ENCODE measurements at regions not wholly inside any gene's neighbourhood (a gene's known extent, or its start where the extent isn't known, plus 50 kb on each side); places are given as distances from the start of the nearest gene placed in this dataset.

- Histone ChIP-seq H3K79me2 (ENCODE audit: control insufficient read depth, low read length) (no peaks in the 10 kb centered on the region), H3K36me3 (ENCODE audit: control insufficient read depth, low read length) (no peaks in the 10 kb centered on the region), H3F3A (ENCODE audit: control insufficient read depth, insufficient read depth) (no peaks in the 10 kb centered on the region), H3K27ac (ENCODE audit: low read depth, low read length) (no peak overlapping the region), H3K9me3 (ENCODE audit: control insufficient read depth, insufficient read depth, low read length) (no peaks in the 10 kb centered on the region), H3K4me1 (ENCODE audit: control insufficient read depth, low read length) (no peaks in the 10 kb centered on the region), H3K27me3 (ENCODE audit: control insufficient read depth, low read length) (no peaks in the 10 kb centered on the region), H3K4me3 (ENCODE audit: low read length) (no peak overlapping the region), H4K20me1 (ENCODE audit: control insufficient read depth, insufficient read depth, low read depth, low read length) (no peaks in the 10 kb centered on the region), H3K9me2 (replicated peaks; ENCODE audit: control insufficient read depth, low read length) (no peaks in the 10 kb centered on the region), H3K4me2 (ENCODE audit: low read length) (no peak overlapping the region)
- TF ChIP-seq EZH2phosphoT487 (IDR thresholded peaks at IDR 0.05; ENCODE audit: borderline replicate concordance, low read length) = no peak
- TF ChIP-seq CTCF (IDR thresholded peaks at IDR 0.05; ENCODE audit: low read depth, low read length, poor library complexity, severe bottlenecking) = no peak
These were observed 110.1 kb downstream of the FBXO8 start for GRCh38 chr4:174173360-174173759.

DNA sequence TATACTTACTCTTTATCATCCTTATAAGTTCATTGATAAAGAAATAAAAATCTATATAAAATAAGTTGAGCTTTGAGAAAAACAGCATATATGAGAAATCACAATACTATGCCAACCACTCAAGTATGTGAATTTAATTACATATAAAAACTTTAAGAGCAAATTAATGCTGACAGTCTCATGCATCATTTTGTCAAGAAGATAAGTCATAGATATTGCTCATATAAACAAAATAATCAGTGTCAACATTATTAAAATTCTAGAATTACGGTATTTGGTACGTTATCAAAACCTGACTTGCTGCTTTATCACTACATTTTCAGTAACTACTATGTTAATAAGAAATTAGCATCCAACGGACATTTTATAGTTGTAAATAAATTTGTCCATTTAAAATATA lies 111.2 kb downstream of the FBXO8 start:
- Histone ChIP-seq H3K4me1 (ENCODE audit: control insufficient read depth, low read length) (no peaks in the 10 kb centered on the region), H3K9me2 (replicated peaks; ENCODE audit: control insufficient read depth, low read length) (no peaks in the 10 kb centered on the region), H3K27ac (ENCODE audit: low read depth, low read length) (no peak overlapping the region), H3K36me3 (ENCODE audit: control insufficient read depth, low read length) (no peaks in the 10 kb centered on the region), H3F3A (ENCODE audit: control insufficient read depth, insufficient read depth) (no peaks in the 10 kb centered on the region), H3K79me2 (ENCODE audit: control insufficient read depth, low read length) (no peaks in the 10 kb centered on the region), H3K9me3 (ENCODE audit: control insufficient read depth, insufficient read depth, low read length) (no peaks in the 10 kb centered on the region), H4K20me1 (ENCODE audit: control insufficient read depth, insufficient read depth, low read depth, low read length) (no peaks in the 10 kb centered on the region), H3K4me2 (ENCODE audit: low read length) (no peak overlapping the region), H3K27me3 (ENCODE audit: control insufficient read depth, low read length) (no peaks in the 10 kb centered on the region), H3K4me3 (ENCODE audit: low read length) (no peak overlapping the region)
- TF ChIP-seq EZH2phosphoT487 (IDR thresholded peaks at IDR 0.05; ENCODE audit: borderline replicate concordance, low read length) (no peak), CTCF (IDR thresholded peaks at IDR 0.05; ENCODE audit: low read depth, low read length, poor library complexity, severe bottlenecking) (no peak)

GRCh38 chr4:174170906-174171305 lies 112.6 kb downstream of the FBXO8 start:
- Histone ChIP-seq H3K79me2 (ENCODE audit: control insufficient read depth, low read length) (no peaks in the 10 kb centered on the region), H3K4me3 (ENCODE audit: low read length) (no peak overlapping the region), H3K4me1 (ENCODE audit: control insufficient read depth, low read length) (no peaks in the 10 kb centered on the region), H3K9me2 (replicated peaks; ENCODE audit: control insufficient read depth, low read length) (no peaks in the 10 kb centered on the region), H3K4me2 (ENCODE audit: low read length) (no peak overlapping the region), H4K20me1 (ENCODE audit: control insufficient read depth, insufficient read depth, low read depth, low read length) (no peaks in the 10 kb centered on the region), H3F3A (ENCODE audit: control insufficient read depth, insufficient read depth) (no peaks in the 10 kb centered on the region), H3K36me3 (ENCODE audit: control insufficient read depth, low read length) (no peaks in the 10 kb centered on the region), H3K9me3 (ENCODE audit: control insufficient read depth, insufficient read depth, low read length) (no peaks in the 10 kb centered on the region), H3K27me3 (ENCODE audit: control insufficient read depth, low read length) (no peaks in the 10 kb centered on the region), H3K27ac (ENCODE audit: low read depth, low read length) (no peak overlapping the region)
- TF ChIP-seq EZH2phosphoT487 (IDR thresholded peaks at IDR 0.05; ENCODE audit: borderline replicate concordance, low read length) (no peak), CTCF (IDR thresholded peaks at IDR 0.05; ENCODE audit: low read depth, low read length, poor library complexity, severe bottlenecking) (no peak)

GRCh38 chr4:174170091-174170490 lies 113.4 kb downstream of the FBXO8 start:
- H3K79me2 ChIP-seq (ENCODE audit: control insufficient read depth, low read length) = no peaks in the 10 kb centered on the region
- H4K20me1 ChIP-seq (ENCODE audit: control insufficient read depth, insufficient read depth, low read depth, low read length) = no peaks in the 10 kb centered on the region
- no peaks in the 10 kb centered on the region for H3K36me3 ChIP-seq (ENCODE audit: control insufficient read depth, low read length)
- no peaks in the 10 kb centered on the region for H3K9me2 ChIP-seq (replicated peaks; ENCODE audit: control insufficient read depth, low read length)
- H3K9me3 ChIP-seq (ENCODE audit: control insufficient read depth, insufficient read depth, low read length) = no peaks in the 10 kb centered on the region
- no peak overlapping the region for H3K4me3 ChIP-seq (ENCODE audit: low read length)
- H3F3A ChIP-seq (ENCODE audit: control insufficient read depth, insufficient read depth) = no peaks in the 10 kb centered on the region
- no peak overlapping the region for H3K27ac ChIP-seq (ENCODE audit: low read depth, low read length)
- TF ChIP-seq EZH2phosphoT487 (IDR thresholded peaks at IDR 0.05; ENCODE audit: borderline replicate concordance, low read length) (no peak), CTCF (IDR thresholded peaks at IDR 0.05; ENCODE audit: low read depth, low read length, poor library complexity, severe bottlenecking) (no peak)
- H3K4me1 ChIP-seq (ENCODE audit: control insufficient read depth, low read length) = no peaks in the 10 kb centered on the region
- no peaks in the 10 kb centered on the region for H3K27me3 ChIP-seq (ENCODE audit: control insufficient read depth, low read length)
- no peak overlapping the region for H3K4me2 ChIP-seq (ENCODE audit: low read length)
